Globus pallidus (tissue), 1 donor: ENCODE measurements at regions not wholly inside any gene's neighbourhood (a gene's known extent, or its start where the extent isn't known, plus 50 kb on each side); places are given as distances from the start of the nearest gene placed in this dataset.

Experiments
- DNase-seq: peaks from one replicate; pipeline ENCODE4 v3.0.0-alpha.2; 2015; ENCODE audit warnings: low spot score

DNA sequence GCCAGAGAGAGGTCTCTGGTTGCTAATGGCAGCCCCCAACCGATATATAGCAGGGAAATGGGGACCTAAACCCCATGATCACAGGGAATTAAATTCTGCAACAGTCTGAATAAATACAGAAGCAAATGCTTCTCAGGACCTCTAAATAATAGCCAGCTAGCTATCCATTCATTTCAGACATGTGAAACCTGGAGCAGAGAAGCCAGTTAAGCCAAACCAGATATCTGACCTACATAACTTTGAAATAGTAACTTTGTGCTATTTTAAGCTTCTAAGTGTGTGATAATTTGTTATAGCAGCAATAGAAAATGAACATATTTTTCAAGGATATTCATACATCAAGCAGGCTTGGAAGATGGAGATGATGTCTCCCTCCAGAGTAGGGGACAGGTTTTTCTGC lies 1062.9 kb upstream of the CADM2 start:
- DNase-seq = no peak

DNA sequence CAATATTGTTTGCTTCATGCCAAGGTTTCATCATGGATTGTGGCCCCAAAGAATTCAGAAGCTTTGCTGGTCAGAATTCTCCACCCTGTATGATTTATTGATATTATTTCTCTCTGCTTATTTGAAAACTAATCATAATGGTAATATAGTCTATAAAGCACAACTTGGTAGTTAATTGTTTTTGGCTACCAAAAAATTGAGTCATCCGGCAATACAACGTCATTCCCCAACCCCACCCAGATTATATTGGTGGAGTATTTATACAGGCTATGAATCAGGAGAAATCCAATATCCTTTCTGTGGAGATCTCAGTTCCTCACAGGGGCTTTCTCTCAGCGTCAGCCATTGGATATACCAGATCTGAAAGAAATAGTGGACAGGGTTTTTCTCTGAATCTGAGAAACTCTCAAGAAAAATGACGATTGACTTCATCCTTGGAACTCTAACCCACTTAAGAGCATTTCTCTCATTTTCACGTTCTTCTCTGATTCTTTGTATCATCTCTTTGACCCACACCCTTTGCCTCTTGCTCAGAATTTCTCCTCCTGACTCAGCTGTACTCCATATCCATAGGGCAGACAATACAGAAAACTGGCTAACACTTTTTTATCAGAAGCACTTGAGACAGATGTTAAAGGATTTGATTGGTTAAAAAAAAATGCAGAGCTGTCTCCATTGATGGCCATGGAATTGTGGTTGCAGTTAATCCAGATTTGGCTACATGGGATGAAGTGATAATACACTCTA lies 1055.8 kb upstream of the CADM2 start:
- no peak for DNase-seq

DNA sequence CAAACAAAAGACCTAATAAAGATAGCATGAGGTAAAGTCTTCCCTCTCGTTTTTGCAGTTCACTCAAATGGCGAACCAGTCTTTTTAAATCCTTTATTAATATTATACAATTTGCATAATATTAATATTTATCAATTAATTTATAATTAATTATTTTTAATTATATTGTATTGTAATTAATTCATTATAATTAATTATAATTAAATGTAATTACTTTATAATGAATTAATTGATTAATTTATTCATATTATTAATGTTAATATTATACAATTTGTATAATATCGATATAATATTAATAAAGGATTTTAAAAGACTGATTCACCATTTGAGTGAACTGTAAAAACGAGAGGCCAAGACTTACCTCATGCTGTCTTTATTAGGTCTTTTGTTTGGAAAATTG lies 1045.4 kb upstream of the CADM2 start:
- no peak for DNase-seq

DNA sequence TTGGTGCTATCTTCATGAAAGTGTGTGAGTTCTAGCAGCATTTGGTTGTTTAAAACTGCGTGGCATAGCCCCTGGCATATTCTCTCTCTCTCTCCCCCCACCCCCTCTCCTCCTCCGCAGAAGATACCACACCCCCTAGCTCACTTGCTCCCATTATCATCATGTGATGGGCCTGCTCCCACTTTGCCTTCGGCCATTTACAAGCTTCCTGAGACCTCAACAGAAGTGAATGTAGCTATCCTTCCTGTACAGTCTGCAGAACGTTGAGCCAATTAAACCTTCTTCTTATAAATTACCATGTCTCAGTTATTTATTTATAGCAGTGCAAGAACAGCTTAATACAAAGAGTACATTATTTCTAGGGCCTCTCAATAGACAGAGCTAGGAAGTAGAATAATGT lies 1032.5 kb upstream of the CADM2 start:
- DNase-seq = no peak

DNA sequence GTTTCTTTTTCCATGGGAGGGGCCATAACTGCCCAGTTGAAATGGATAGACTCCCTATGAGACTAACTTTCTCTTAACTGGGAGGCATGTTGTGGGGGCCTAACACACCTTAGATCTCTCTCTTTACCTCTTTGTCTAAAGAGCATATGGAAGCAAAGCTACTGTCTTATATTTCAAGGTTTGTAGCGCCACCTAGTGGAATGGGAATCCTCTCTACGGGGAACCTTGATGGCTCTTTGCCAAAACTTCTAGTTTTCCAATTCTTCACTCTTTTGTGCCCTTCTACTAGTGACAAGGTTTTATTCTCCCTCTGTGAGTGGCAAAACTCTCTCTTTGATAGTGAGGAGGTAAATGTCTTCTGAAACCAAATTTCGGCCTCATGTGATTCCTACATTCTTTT lies 1030.4 kb upstream of the CADM2 start:
- no peak for DNase-seq

DNA sequence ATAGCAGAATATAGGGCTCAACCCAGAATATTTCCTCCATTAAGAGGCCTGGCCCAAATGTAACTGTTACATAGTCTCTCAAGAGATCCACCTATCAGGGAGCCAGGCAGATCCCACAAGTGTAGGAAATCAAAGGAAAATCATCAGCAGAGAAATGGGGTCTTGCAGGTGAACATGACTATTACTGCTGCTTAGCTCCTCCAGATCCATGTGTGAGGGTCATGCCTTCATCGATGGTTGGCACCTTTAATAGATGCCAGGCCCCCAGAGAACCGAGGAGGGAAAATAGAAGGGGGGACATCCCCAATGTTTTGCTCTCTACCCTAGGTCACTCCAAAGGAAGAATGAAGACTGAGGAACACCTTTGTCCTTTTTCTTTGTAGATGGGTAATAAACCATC lies 1029.9 kb upstream of the CADM2 start:
- DNase-seq = no peak

DNA sequence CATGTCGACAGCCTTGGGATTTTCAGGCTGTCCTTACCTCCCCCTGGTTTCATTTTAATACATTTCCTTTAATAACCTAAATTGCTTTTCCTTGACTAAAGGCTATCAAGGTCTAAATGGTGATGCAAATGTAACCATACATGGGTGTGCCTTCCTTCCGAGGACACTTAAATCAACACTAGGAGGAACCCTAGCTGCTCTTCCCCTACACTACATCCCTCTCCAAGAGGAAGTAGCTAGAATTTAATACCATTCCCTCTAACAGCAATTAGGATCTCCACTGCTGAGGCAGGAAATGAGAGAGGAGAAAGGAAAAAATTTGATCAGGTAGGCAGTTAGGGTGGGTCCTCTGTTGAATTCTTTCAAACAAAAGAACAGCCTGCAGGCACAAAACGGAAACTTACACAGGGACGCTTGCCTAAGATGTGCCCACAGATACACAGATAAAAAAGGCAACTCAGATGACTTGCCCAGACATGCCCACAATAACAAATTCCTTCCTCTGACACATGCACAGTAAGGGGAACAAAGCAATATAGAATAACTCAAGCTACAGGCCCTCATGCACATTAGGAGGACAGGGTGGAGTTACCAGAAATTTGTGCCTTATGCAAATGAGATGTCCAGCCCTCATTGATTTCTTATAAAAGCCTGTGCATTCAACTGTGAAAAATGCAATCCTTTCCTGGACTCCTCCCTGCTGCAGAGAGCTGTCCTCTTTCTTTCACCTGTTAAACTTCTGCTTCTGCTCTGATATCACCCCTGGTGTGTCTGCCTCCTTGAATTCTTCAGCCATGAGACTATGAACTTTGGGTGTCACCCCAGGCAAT lies 1024.4 kb upstream of the CADM2 start:
- no peak for DNase-seq

DNA sequence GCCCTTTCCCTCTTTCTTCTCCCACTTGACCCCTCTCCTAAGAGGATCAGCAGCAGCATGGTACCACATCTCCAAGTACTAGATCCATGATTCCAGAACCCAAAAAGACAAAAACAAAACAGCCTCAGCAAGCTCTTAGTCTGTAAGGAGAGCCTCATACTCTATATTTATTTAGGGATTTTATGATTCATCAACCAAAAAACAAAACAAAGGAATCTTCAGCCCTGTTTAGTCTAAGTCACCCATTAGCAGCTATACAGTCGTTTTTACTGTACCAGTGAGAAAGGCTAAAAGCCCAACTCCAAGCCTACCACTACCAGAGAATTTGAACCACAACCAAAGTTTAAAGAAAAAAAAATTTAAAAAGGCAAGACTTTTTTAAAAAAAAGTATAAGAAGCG lies 1020.3 kb upstream of the CADM2 start:
- no peak for DNase-seq

DNA sequence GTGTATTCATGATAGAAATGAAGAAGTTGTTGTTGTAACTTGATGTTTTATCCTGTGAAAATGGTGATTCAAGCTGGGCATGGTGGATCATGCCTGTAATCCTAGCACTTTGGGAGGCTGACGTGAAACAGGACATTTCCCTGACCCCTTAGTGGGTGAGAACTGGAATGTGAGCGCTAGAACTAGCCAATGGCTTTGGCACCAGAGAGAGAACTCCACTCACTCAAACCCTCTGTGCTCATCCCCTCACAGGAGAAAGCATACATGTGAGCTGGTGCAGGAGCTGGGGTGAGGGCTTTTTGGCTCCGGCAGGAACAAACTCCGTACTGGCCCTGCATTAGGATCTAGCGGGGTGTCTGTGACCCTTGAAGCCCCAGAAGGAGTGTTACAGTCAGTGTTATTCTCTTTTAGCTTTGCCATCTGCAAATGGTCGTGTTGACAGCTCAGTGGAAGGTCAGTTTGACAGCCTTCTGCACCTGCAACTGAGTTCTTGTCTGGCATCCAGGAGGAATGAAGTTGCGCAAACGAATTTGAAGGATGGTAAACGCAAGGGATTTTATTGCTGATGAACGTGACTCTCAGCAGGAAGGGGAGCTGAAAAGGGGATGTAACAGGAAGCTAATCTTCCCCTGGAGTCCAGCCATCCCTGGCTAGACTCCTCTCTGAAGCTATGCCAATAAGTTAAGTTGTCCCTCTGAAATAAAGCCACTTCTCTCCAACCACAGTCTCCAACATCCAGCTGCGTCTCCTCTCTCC lies 1016.6 kb upstream of the CADM2 start:
- no peak for DNase-seq

DNA sequence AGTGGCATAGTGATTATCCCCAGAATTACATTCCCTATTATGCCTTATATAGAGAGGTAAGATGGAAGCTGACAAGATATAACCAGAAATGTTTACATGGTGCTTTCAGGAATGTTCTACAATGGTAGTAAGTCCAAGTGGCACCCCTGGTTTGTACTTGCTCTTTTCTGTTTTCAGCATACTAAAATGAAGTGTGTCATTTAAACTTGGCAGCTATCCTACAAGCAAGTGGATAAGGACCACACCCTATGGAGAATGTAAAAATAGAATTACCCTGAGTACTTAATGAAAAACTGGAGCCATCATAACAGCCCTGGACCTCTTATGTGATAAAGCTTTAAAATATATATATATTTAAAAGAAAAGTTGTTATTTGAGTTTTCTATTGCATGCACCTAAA lies 1012.7 kb upstream of the CADM2 start:
- no peak for DNase-seq

DNA sequence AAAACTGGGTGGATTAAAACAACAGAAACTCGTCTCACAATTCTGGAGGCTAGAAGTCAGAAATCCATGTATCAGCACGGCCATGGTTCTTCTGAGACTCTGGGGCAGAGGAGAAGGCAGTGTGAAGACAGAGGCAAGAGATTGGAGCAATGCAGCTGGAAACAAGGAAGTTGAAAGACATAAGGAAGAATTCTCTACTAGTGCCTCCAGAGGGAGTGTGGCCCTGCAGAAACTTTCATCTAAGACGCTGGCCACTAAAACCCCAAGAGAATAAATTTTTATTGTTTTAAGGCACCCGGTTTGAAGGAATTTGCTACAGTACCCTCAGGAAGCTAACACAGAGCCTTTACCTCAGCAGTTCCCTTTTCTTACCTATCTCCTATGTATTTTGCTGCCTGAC lies 1012.2 kb upstream of the CADM2 start:
- no peak for DNase-seq

DNA sequence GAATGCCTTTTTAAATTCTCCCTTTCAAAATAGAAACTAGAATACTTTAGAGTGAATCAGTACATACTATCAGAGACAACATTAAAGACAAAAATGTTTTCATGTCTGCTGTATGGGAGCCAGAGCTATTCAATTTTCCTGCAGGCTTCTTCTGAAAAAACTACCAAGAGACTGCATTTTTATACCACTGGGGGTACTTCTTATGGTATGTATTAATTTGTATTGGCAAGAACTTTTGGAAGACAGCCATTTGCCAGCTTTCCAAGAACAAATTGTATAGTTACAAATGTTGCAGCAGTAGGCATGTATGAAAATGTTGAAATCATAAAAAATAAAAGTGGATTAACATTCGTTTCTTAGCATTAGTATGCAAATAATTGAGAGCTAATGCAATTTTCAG lies 1010.0 kb upstream of the CADM2 start:
- no peak for DNase-seq

DNA sequence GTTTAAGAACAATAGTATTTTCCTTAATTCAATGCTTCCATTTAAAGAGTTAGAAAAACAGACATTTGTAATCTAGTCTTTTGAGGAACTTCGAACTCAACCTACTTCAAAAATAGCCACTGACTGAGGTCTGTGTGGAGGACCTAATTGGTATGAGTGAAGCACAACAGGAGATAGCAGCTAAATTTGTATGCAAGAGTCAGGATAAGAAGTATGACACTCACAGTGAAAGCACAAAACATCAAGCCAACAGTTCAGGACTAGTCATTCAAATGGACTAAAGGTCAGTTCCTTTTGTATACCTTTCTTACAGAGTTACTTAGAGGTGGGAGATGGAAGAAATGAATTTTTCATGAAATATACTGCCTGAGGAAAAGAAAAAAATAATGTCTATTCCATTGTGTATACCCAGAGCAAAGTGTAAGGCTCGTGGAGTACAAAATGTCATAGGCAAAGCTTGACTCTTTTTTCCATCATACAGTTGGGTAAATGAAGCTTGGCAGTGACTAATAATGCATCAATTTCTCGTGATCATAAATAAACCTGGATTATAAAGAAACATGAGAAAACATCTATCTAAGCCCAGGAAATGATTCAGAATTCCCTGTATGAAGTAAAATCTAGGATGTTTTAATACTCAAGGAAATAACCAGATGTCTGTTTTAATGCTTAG lies 1005.2 kb upstream of the CADM2 start:
- peak; percentile 17 for DNase-seq

DNA sequence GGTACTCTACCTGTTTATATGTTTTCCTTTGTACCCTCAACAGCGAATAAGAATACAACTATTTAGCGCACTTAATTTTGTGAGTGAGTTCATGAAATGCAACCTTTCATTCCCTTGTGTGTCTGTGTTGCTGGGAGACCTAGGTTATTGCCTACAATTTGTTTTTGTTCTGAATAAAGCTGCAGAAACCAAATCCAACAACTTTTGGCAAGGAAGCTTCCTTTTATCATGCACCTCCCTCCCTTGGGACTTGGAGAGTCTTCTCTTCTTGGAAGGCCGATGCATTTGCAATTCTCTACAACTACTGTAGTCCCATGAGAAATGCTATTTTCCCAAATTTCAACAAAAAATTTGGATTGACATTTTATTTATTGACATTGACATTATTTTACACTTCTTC lies 1002.4 kb upstream of the CADM2 start:
- peak; percentile 31 for DNase-seq

DNA sequence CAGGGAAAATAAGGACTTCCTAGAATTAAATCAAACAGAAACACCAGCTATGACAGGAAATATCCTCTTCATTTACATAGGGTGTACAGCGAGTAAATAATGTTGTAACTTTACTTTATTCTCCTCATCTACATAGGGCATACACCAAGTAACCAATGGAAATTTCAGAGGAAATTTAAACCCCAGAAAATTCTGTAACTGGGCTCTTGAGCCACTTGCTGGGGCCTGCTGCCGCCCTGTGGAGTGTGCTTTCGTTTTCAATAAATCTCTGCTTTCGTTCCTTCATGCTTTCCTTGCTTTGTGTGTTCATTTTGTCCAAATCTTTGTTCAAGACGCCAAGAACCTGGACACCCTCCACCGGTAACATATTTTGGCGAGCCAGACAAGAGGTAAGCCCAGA lies 990.4 kb upstream of the CADM2 start:
- DNase-seq = no peak

DNA sequence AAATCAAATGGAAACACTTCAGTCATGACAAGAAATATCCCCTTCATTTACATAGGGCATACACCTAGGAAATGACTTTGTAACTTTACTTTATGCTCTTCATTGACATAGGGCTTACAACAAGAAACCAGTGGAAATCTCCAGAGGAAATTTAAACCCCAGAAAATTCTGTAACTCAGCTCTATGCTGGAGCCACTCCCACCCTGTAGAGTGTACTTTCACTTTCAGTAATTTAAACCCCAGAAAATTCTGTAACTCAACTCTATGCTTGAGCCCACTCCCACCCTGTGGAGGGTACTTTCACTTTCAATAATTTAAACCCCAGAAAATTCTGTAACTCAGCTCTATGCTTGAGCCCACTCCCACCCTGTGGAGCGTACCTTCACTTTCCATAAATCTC lies 987.1 kb upstream of the CADM2 start:
- DNase-seq = no peak

DNA sequence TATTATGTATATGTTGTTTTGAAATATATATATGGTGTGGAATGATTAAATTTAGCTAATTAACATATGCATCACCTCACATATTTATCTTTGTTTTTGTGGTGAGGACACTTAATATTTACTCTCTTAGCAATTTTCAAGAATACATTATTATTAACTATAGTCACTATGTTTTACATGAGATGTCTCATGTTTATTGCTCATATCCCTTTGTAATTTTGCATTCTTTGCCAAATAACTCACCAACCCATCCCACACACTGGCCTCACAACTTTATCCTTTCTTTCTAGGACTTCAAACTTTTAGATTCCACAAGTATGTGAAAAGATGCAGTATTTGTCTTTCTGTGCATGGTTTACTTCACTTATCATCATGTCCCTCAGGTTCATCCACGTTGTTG lies 950.2 kb upstream of the CADM2 start:
- no peak for DNase-seq

DNA sequence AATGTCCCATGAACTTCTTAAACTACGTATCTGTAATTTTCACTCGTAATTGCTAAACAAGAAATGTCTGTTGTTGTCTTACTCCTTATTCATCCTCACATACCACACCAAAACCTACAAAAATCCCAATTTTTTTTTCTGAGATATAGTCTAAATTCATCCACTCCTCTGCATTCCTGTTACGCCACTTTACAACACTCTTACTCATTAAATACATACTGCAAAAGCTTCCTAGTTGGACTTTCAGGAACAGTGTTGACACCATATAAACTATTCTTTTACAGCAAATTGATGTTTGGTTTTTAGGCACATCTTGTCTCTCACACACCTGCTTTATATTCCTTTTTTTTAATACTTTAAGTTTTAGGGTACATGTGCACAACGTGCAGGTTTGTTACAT lies 934.9 kb upstream of the CADM2 start:
- DNase-seq = no peak

DNA sequence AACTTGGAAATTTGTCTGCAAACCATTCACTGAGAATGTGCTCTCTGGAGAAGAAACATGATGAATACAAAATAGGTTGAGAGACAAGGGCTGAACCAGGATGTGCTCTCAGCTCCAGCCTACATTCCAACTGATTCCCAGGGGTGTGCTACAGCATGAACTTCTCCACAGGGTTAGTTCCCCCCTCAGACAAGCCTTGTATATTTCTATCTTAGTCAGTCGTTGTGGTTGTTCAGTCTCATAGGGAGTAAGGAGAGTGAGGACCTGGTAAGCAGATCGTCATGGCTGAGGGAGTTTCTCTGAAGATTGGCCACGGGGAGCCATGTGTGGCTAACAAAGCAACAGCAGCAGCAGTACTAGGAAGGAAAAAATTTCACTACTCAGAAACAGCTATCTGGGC lies 919.7 kb upstream of the CADM2 start:
- no peak for DNase-seq

DNA sequence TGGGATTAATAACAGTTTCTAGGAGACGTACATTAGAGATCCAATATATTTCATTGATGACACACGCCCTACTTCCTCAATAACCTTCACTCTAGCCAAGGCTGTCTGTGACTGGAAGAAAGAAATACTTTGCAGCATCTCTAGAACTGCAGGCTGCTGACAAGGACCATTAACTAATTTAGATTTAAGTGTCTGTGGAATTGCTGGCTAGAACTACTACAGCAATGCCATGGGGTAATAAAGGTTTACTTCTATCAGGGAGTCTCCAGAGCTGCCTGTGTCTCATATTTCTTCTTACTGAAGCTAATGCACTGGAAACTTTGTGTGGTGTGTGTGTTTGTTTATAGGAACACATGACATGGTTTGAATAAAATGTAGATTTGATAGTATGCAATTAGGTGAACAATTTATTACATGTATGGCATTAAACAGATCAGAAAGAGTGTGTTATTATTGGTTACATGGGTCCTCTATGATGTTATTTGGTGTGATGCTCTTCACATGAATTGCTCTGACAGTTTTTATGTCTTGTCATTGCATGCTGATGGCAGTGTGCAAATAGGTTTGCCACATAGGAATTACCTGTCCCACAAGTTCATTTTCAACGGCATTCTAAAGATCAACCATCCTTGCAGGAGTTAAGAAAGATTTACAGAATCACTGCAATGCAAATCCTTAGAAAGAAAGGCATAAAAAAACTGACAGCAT lies 916.2 kb upstream of the CADM2 start:
- DNase-seq = no peak

DNA sequence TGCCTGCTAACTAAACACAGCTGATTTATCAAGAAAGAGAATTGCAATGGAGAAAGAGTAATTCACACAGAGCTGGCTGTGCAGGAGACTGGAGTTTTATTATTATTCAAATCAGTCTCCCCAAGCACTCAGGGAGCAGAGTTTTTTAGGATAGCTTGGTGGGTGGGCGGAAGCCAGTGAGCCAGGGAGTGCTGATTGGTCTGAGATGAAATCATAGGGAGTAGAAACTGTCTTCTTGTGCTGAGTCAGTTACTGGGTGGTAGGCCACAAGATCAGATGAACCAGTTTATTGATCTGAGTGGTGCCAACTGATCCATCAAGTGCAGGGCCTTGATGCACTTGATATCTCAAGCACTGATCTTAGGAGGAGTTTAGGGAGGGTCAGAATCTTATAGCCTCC lies 891.9 kb upstream of the CADM2 start:
- no peak for DNase-seq

DNA sequence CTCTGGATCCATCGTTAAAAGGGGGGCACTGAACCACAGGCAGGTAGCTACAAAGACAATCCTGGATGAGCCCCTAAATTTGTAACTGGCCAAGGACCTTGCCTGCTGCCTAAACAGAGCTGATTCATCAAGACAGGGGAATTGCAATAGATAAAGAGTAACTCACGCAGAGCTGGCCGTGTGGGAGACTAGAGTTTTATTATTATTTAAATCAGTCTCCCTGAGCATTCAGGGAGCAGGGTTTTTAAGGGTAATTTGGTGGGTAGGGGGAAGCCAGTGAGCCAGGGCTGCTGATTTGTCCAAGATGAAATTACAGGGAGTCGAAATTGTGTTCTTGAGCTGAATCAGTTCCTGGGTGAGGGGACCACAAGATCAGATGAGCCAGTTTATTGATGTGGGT lies 885.1 kb upstream of the CADM2 start:
- no peak for DNase-seq
